NOMO-1 treated with DMSO at 0.1 percent for 48 hours (cell line): ENCODE measurements at regions not wholly inside any gene's neighbourhood (a gene's known extent, or its start where the extent isn't known, plus 50 kb on each side); places are given as distances from the start of the nearest gene placed in this dataset.

ENCODE experiments used
- DNase-seq: peaks from one replicate; lab custom pipeline; 2025; ENCODE audit not compliant: unreplicated experiment; lab: John Stamatoyannopoulos, UW

- DNase-seq = no peak
These were observed 749.1 kb downstream of the ADGRL2 start for GRCh38 chr1:82549841-82550240.

GRCh38 chr1:82542766-82543165, 742.0 kb downstream of the ADGRL2 start:
- no peak for DNase-seq

GRCh38 chr1:82542141-82542540, 741.4 kb downstream of the ADGRL2 start:
- no peak for DNase-seq

- DNase-seq = no peak
These were observed 739.3 kb downstream of the ADGRL2 start for GRCh38 chr1:82540006-82540405.

- no peak for DNase-seq
These were observed 738.1 kb downstream of the ADGRL2 start for GRCh38 chr1:82538876-82539275.

- DNase-seq = no peak
These were observed 734.3 kb downstream of the ADGRL2 start for GRCh38 chr1:82534996-82535395.

- no peak for DNase-seq
These were observed 724.6 kb downstream of the ADGRL2 start for GRCh38 chr1:82525378-82525777.

- DNase-seq = no peak
These were observed 719.9 kb downstream of the ADGRL2 start for GRCh38 chr1:82520611-82521010.

- DNase-seq = no peak
These were observed 716.9 kb downstream of the ADGRL2 start for GRCh38 chr1:82517586-82517985.

- DNase-seq = peak; percentile 81
These were observed 714.9 kb downstream of the ADGRL2 start for GRCh38 chr1:82515650-82516049.

- DNase-seq = no peak
These were observed 710.7 kb downstream of the ADGRL2 start for GRCh38 chr1:82511441-82511840.

- DNase-seq = no peak
These were observed 709.7 kb downstream of the ADGRL2 start for GRCh38 chr1:82510431-82510830.

- DNase-seq = no peak
These were observed 706.3 kb downstream of the ADGRL2 start for GRCh38 chr1:82507011-82507410.

- no peak for DNase-seq
These were observed 703.1 kb downstream of the ADGRL2 start for GRCh38 chr1:82503822-82504221.

- no peak for DNase-seq
These were observed 698.3 kb downstream of the ADGRL2 start for GRCh38 chr1:82499022-82499421.

- no peak for DNase-seq
These were observed 693.4 kb downstream of the ADGRL2 start for GRCh38 chr1:82494117-82494516.

- no peak for DNase-seq
These were observed 691.4 kb downstream of the ADGRL2 start for GRCh38 chr1:82492159-82492558.

- DNase-seq = no peak
These were observed 690.7 kb downstream of the ADGRL2 start for GRCh38 chr1:82491301-82492048.

GRCh38 chr1:82487778-82488177, 687.0 kb downstream of the ADGRL2 start:
- DNase-seq = no peak

- DNase-seq = no peak
These were observed 686.2 kb downstream of the ADGRL2 start for GRCh38 chr1:82486969-82487368.

- no peak for DNase-seq
These were observed 685.7 kb downstream of the ADGRL2 start for GRCh38 chr1:82486468-82486867.

GRCh38 chr1:82485591-82486369, 685.0 kb downstream of the ADGRL2 start:
- DNase-seq = peak; percentile 12
